HG03159 (cell line): ENCODE measurements at regions not wholly inside any gene's neighbourhood (a gene's known extent, or its start where the extent isn't known, plus 50 kb on each side); places are given as distances from the start of the nearest gene placed in this dataset.
"Not testable (repeated sequence)": the region's sequence is repeated elsewhere in the genome, so short reads cannot be mapped to it uniquely, and the experiment has no call there.

Experiments used
- ATAC-seq: cut with Tn5 transposase; IDR thresholded peaks from one replicate; pipeline ENCODE4 v1.9.1; 2021; ENCODE audit warnings: mild to moderate bottlenecking, moderate library complexity; ENCODE audit not compliant: unreplicated experiment

- no peak for ATAC-seq
Measured at GRCh38 chr3:39558775-39559306, 91.4 kb downstream of the MOBP start.

- no peak for ATAC-seq
Measured at GRCh38 chr3:39559543-39559942, 92.1 kb downstream of the MOBP start.

DNA sequence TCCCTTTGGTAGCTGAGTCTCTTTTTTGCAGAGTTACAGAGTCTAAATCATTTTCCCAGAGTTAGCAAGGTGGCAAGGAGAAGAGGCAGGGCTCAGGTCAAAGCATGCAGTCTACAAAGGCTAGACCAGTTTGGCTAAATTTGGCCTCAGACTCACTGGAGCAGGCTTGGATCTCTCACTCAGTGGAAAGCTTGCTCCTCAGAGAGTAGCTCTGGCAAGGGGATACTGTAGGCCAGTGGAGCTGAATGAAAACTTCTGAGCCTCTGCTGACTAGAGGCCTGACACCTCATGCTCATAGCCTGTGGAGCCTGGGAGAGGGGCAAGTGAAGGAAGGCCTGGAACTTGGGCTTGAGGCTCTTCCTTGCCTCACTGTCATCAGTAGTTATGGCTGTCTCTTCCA is 101.0 kb downstream of the MOBP start:
- ATAC-seq, result no peak

DNA sequence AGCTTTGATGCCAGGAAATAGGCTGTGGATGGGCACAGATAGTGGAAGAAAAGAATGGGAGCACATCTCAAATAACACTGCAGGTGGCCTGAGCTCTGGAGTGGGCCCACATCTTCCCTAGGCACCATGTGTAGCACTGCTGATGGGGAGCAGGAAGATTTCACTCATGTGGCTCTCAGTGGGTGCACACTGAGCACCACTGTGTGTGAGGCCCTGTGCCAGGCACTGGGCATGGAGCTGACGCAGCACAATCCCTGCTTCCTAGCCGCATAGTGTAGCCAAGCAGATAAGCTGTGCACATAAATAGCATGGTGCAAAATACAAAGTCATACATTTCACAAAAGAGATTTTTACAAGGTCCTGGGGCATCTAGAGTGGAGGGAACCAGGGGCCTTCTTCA is 101.6 kb downstream of the MOBP start:
- ATAC-seq, result no peak

- no peak for ATAC-seq
Measured at GRCh38 chr3:39573392-39573791, 105.9 kb downstream of the MOBP start.

DNA sequence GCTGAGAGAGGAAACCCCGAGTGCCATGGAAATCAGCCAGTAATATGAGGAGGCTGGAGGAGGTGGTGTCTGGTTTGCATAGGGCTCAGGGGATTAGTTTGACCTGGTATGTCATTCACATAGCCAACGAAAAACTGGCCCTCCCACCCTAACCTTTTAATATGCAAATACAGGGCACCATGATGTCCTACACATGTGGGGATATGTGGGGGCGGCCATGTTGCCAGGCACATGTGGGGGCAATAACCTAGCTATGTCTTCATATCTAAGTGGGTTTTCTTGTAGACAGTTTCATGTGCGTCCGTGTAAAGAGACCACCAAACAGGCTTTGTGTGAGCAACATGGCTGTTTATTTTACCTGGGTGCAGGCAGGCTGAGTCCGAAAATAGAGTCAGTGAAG is 110.1 kb downstream of the MOBP start:
- no peak for ATAC-seq

- not testable (repeated sequence) for ATAC-seq
Measured at GRCh38 chr3:39586215-39586614, 118.7 kb downstream of the MOBP start.

GRCh38 chr3:39587113-39587512 is 119.6 kb downstream of the MOBP start:
- ATAC-seq, result no peak

DNA sequence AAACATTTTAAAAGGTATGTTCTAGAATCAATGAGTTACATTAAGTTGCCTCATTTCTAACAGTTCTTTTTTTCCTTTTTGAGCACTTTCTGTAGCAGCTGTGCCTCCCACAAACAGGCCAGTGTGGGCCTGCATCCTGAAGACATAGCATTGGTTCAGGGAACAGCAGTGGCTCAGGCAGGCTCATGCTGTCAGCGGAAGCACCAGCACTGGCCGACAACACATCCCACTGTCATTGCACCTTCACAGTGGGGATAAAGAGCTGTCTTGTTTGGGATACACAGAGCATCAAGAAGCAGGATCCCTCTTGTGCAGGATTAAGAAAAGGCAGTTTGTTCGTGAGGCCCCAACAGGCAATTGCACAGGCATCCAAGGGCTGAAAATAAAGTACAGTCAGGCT is 123.3 kb downstream of the MOBP start:
- no peak for ATAC-seq

DNA sequence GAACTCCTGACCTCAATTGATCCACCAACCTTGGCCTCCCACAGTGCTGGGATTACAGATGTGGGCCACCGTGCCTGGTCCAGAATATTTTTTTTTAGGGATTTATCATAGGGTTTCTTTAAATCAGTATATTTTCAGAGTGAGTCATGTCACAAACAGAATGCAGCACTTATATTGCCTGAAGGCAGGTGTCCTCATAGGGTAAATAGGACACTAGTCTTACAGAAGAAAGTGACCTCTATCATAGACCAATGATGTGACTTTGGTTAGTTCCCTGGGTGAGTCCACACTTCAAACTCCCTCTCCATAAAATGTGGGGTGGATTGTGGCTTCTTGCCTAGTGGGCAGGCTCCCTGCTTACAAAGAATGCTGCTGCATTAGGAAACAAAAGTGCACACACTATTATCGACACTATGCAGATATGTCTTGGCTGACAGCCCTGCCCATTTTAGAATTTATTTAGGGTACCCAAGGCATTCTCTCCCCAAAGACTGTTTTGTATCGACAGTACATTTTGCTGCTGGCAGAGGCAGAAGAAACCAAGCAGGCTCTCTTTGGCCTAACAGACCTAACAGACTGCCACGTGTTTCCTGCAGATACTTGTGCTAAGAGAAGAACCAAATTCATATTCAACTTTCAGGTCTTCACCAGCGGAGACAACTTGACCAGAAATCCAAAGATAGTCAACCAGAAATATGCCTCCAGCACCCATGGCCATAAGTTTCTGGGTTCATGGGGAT is 125.0 kb downstream of the MOBP start:
- no peak for ATAC-seq

DNA sequence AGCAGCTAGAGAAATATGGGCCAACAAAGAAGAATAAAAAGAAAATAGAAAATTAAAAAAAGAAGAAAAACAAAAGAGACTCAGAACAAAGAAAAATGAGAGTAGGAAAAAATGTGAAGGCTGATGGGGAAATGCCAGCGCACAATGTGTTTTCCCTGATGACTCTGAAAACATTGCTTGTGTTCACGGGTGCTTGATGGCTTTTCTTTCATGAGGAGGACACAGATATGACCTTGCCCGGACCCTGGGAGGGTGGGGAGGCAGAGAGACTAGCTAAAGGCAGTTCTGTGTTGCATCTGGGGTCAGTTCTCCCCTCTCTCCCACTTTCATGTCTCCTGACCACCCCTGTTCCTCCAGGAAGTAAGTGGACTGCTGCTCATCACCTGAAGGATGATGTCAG is 125.9 kb downstream of the MOBP start:
- no peak for ATAC-seq

- ATAC-seq, result no peak
Measured at GRCh38 chr3:39601241-39601640, 133.8 kb downstream of the MOBP start.

DNA sequence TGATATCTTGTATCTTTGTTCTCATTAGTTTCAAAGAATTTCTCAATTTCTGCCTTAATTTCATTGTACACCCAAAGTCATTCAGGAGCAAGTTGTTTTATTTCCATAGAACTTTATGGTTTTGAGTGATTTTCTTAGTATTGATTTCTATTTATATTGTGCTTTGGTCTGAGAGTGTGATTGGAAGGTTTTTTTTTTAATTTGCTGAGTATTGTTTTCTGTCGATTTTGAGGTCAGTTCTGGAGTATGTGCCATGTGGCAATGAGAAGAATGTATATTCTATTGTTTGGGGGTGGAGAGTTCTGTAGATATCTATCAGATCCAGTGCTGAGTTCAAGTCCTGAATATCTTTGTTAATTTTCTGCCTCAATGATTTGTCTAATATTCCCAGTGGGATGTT is 138.4 kb downstream of the MOBP start:
- ATAC-seq, result no peak

- no peak for ATAC-seq
Measured at GRCh38 chr3:39626198-39626597, 158.7 kb downstream of the MOBP start.

GRCh38 chr3:39631136-39631535 is 163.7 kb downstream of the MOBP start:
- ATAC-seq, result no peak

DNA sequence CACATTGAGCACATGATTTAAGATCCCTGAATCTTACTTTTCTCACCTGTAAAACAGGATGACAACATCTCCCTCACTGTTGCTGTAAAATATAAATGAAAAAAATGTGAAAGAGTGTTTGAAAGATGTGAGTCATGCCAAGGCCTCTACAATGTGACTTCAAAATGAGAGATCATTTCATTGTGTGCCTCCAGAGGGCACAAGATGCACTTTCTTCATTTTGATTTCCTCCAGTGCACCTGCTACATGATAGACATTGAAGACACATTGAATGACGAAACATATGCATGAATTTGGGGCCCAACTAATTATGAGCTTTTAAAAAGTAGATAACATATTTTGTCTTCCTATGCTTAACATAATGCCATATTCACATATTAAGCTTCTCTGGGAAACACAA is 170.3 kb downstream of the MOBP start:
- no peak for ATAC-seq

GRCh38 chr3:39638301-39638700 is 170.8 kb downstream of the MOBP start:
- no peak for ATAC-seq

DNA sequence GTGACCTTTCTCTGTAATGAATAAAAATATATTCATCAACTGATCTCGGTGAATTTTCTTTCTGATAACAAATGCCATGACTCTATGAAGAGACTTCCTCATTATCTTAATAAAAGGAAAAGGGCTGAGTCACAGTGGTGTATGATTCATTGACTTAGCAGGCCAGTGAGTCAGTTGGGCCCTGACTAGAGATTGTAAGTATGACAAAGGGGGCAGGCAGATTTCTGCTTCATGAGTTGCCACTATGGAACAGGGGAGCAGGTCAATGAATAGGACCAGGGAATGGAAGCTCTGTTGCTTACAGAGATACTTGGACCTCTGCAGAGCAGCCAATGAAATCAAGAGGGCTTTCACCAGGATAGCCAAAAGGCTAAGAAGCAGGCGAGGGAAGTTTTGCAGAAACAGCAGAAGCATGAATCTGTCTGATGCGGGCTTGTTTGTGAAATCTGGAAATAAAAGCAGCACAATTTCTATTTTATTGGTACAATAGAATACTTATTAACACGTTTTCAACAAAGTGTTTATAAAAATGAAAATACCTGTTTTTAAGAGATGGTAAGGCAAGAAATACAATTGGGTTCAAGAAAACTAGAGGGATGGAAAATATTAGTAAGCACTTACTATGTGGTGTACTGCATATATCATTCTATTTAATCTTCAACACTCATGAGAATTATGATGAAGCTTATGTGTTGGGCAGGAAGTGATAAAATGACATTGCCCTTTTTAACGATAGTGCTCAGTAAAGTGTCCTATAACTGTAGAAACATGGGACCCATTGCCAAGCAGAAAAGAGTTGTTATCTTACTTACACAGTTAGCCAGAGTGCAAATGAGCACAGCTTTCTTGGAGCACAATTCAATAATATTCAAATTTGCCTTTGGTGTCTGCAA is 169.8 kb upstream of the MYRIP start:
- ATAC-seq, result no peak

DNA sequence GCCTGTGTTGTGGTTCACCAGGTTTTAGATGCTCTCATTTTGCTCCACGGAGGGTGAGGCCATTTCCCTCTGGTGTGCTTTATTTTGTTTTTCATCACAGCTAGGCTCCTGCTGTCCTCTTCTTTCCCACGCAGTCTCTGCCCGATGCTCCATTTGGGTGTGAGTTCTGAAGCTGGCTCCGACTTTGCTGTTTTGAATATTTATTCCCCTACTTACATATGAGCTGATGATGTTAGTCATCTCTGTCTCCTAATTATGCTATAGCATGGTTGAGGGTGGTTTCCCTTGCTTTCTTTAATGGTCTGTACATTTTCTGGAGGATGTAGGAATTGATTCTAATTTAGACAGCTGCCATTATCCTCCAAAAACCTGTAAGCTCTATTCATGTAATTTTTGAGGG is 168.1 kb upstream of the MYRIP start:
- no peak for ATAC-seq

GRCh38 chr3:39644176-39644575 is 165.2 kb upstream of the MYRIP start:
- ATAC-seq, result no peak

- ATAC-seq, result not testable (repeated sequence)
Measured at GRCh38 chr3:39651256-39651655, 158.2 kb upstream of the MYRIP start.
